Esophagus muscularis mucosa (tissue), 4 donors: ENCODE measurements at regions not wholly inside any gene's neighbourhood (a gene's known extent, or its start where the extent isn't known, plus 50 kb on each side); places are given as distances from the start of the nearest gene placed in this dataset.

ENCODE experiments used
- EP300 ChIP-seq: sonication (generic); formaldehyde crosslinking; IDR thresholded peaks from one replicate; pipeline ENCODE4 v1.6.1; 2017; ENCODE audit warnings: antibody characterized with exemption
- POLR2AphosphoS5 ChIP-seq, 2 donors: sonication (generic); formaldehyde crosslinking; IDR thresholded peaks; one replicate each; pipeline ENCODE4 v1.6.1; 2017; ENCODE audit warnings: antibody characterized with exemption in 2 of 2
- TF ChIP-seq, protein P1 (sequence below), 3 experiments: fragments of 200-600 bp in 2 of 3; fragments of 450-650 bp in 1 of 3; sonication (generic) in 2 of 3; IDR thresholded peaks; one replicate each; pipeline ENCODE4 v1.5.1; 2017 to 2019; ENCODE audit warnings: antibody characterized with exemption in 3 of 3, mild to moderate bottlenecking in 2 of 3, moderate library complexity in 1 of 3

- TF ChIP-seq, protein P1, sequence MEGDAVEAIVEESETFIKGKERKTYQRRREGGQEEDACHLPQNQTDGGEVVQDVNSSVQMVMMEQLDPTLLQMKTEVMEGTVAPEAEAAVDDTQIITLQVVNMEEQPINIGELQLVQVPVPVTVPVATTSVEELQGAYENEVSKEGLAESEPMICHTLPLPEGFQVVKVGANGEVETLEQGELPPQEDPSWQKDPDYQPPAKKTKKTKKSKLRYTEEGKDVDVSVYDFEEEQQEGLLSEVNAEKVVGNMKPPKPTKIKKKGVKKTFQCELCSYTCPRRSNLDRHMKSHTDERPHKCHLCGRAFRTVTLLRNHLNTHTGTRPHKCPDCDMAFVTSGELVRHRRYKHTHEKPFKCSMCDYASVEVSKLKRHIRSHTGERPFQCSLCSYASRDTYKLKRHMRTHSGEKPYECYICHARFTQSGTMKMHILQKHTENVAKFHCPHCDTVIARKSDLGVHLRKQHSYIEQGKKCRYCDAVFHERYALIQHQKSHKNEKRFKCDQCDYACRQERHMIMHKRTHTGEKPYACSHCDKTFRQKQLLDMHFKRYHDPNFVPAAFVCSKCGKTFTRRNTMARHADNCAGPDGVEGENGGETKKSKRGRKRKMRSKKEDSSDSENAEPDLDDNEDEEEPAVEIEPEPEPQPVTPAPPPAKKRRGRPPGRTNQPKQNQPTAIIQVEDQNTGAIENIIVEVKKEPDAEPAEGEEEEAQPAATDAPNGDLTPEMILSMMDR (IDR thresholded peaks at IDR 0.05), result no peak
- TF ChIP-seq POLR2AphosphoS5 (IDR thresholded peaks at IDR 0.05) (no peak), EP300 (no peak)
Observed at GRCh38 chr5:159671886-159672285, 244.4 kb upstream of the ADRA1B start.
